ENCODE measurements at regions not wholly inside any gene's neighbourhood (a gene's known extent, or its start where the extent isn't known, plus 50 kb on each side); places are given as distances from the start of the nearest gene placed in this dataset.

GRCh38 chr13:87820241-87820640 is 149.1 kb downstream of the SLITRK5 start:
- CTCF ChIA-PET (ENCODE audit: low intra/inter-chr PET ratio) = no interaction called here
- no peaks in the 10 kb centered on the region for H4K20me1 ChIP-seq (replicated peaks; ENCODE audit: control insufficient read depth, insufficient read depth, low read length)
- ATAC-seq = no peak
- in situ Hi-C loops (cut with MboI) (no loop called here), intact Hi-C loops (cut with micrococcal nuclease) (no loop called here)
- no peak overlapping the region for H3K27ac ChIP-seq (ENCODE audit: extremely low read depth, low read depth, low read length)
- POLR2A ChIA-PET = no interaction called here
- FAIRE-seq = no peak
- no peak for TF ChIP-seq CREM (IDR thresholded peaks at IDR 0.05; ENCODE audit: low read depth)
- no peak for TF ChIP-seq HMG20A (CRISPR knock-in tag; conservative IDR thresholded peaks at IDR 0.05)
- TF ChIP-seq EHMT2 (IDR thresholded peaks at IDR 0.05) = no peak
- no peak for TF ChIP-seq ZNF695 (CRISPR knock-in tag; IDR thresholded peaks at IDR 0.05)
- TF ChIP-seq NFATC3 (IDR thresholded peaks at IDR 0.05) = no peak
- no peak for TF ChIP-seq ZFP36 (IDR thresholded peaks at IDR 0.05; ENCODE audit: low read depth, low read length, partially characterized antibody)
- WGBS (ENCODE audit: insufficient coverage, low coverage, missing lambda C conversion rate) = 0% methylated on average over 1 of the region's 1 CpG
- H2AFZ ChIP-seq (ENCODE audit: low read depth, low read length) = no peak overlapping the region
- no peak overlapping the region for H3K9ac ChIP-seq (ENCODE audit: insufficient read depth in 1 of 2, low read depth in 2 of 2, low read length in 2 of 2)
- H3K4me2 ChIP-seq (ENCODE audit: insufficient read depth, low read length) = no peak overlapping the region
- H3K4me1 ChIP-seq (replicated peaks in 1 of 2; ENCODE audit: control insufficient read depth in 2 of 2, insufficient read depth in 2 of 2, low read length in 2 of 2) = no peaks in the 10 kb centered on the region
- no TSS peak for BruUV-seq (replicated peaks)
- no peaks in the 10 kb centered on the region for H3K79me2 ChIP-seq (ENCODE audit: control insufficient read depth, insufficient read depth, low read length)
- H3K36me3 ChIP-seq (ENCODE audit: control insufficient read depth, insufficient read depth, low read length) = no peaks in the 10 kb centered on the region
- H3K4me3 ChIP-seq = no peak overlapping the region
- no peaks in the 10 kb centered on the region for H3K27me3 ChIP-seq (ENCODE audit: control insufficient read depth in 2 of 2, insufficient read depth in 2 of 2, low read length in 2 of 2)
- H3K9me1 ChIP-seq (ENCODE audit: control insufficient read depth, insufficient read depth, low read length) = no peaks in the 10 kb centered on the region
- DNase-seq (ENCODE audit: extremely low read depth in 1 of 4, low spot score in 3 of 4) = no peak
- H3K9me3 ChIP-seq (replicated peaks; ENCODE audit: control insufficient read depth, insufficient read depth, low read depth, low read length) = no peaks in the 10 kb centered on the region

- POLR2A ChIA-PET = interaction anchor here (0.6 kb wide), 1 partner anchor 101 kb away, joined by 3 read pairs; no protein-coding TSS in a partner anchor
- H3K4me3 ChIP-seq = no peak overlapping the region
- in situ Hi-C loops (cut with MboI) (no loop called here), intact Hi-C loops (cut with micrococcal nuclease) (no loop called here)
- H3K27ac ChIP-seq (ENCODE audit: extremely low read depth, low read depth, low read length) = no peak overlapping the region
- H2AFZ ChIP-seq (ENCODE audit: low read depth, low read length) = no peak overlapping the region
- H3K9ac ChIP-seq (ENCODE audit: insufficient read depth in 1 of 2, low read depth in 2 of 2, low read length in 2 of 2) = no peak overlapping the region
- H3K9me1 ChIP-seq (ENCODE audit: control insufficient read depth, insufficient read depth, low read length) = no peaks in the 10 kb centered on the region
- H3K36me3 ChIP-seq (ENCODE audit: control insufficient read depth, insufficient read depth, low read length) = no peaks in the 10 kb centered on the region
- no peaks in the 10 kb centered on the region for H3K27me3 ChIP-seq (ENCODE audit: control insufficient read depth in 2 of 2, insufficient read depth in 2 of 2, low read length in 2 of 2)
- BruUV-seq (replicated peaks) = no TSS peak
- no peaks in the 10 kb centered on the region for H3K4me1 ChIP-seq (replicated peaks in 1 of 2; ENCODE audit: control insufficient read depth in 2 of 2, insufficient read depth in 2 of 2, low read length in 2 of 2)
- DNase-seq (ENCODE audit: extremely low read depth in 1 of 4, low spot score in 3 of 4) = no peak
- no peak overlapping the region for H3K4me2 ChIP-seq (ENCODE audit: insufficient read depth, low read length)
- FAIRE-seq = no peak
- no peaks in the 10 kb centered on the region for H3K9me3 ChIP-seq (replicated peaks; ENCODE audit: control insufficient read depth, insufficient read depth, low read depth, low read length)
- H4K20me1 ChIP-seq (replicated peaks; ENCODE audit: control insufficient read depth, insufficient read depth, low read length) = no peaks in the 10 kb centered on the region
- 0% methylated on average over 3 of the region's 4 CpGs for WGBS (ENCODE audit: insufficient coverage, low coverage, missing lambda C conversion rate)
- H3K79me2 ChIP-seq (ENCODE audit: control insufficient read depth, insufficient read depth, low read length) = no peaks in the 10 kb centered on the region
- CTCF ChIA-PET (ENCODE audit: low intra/inter-chr PET ratio) = no interaction called here
- ATAC-seq = no peak
- no peak for TF ChIP-seq ZNF232 (CRISPR knock-in tag; IDR thresholded peaks at IDR 0.05)
- TF ChIP-seq SMARCA4 (IDR thresholded peaks at IDR 0.05) = no peak
- TF ChIP-seq ZNF75A (CRISPR knock-in tag; IDR thresholded peaks at IDR 0.05) = no peak
- TF ChIP-seq PHF21A (IDR thresholded peaks at IDR 0.05; ENCODE audit: borderline replicate concordance, low read depth) = no peak
- TF ChIP-seq RBM14 (IDR thresholded peaks at IDR 0.05; ENCODE audit: borderline replicate concordance, insufficient read depth, low read depth, low read length) = no peak
- TF ChIP-seq ARHGAP35 (IDR thresholded peaks at IDR 0.05; ENCODE audit: partially characterized antibody) = no peak
- TF ChIP-seq FOXO4 (CRISPR knock-in tag; IDR thresholded peaks at IDR 0.05) = no peak
- no peak for TF ChIP-seq ZNF655 (CRISPR knock-in tag; IDR thresholded peaks at IDR 0.05)
- no peak for TF ChIP-seq ARID2 (IDR thresholded peaks at IDR 0.05)
- no peak for TF ChIP-seq CCNT2 (IDR thresholded peaks at IDR 0.05; ENCODE audit: borderline replicate concordance, extremely low read depth, insufficient read length, low read depth, low read length)
- TF ChIP-seq HSF4 (CRISPR knock-in tag; IDR thresholded peaks at IDR 0.05; ENCODE audit: borderline replicate concordance) = no peak
- no peak for TF ChIP-seq SPI1 (IDR thresholded peaks at IDR 0.05; ENCODE audit: borderline replicate concordance, low read depth, low read length)
Measured at GRCh38 chr13:87821512-87821911, 150.3 kb downstream of the SLITRK5 start.

All from K562 (cell line).